IMR-90 (cell line): ENCODE measurements at regions not wholly inside any gene's neighbourhood (a gene's known extent, or its start where the extent isn't known, plus 50 kb on each side); places are given as distances from the start of the nearest gene placed in this dataset.

Experiments used
- ATAC-seq: fragments of 200-7000 bp; cut with Tn5 transposase; 2 replicates; pipeline ENCODE4 v1.9.1; 2020; ENCODE audit warnings: low read depth, mild to moderate bottlenecking, moderate library complexity
- BruUV-seq: library from RNA; stranded (reverse); fragments of 400-500 nt; replicated peaks from 2 replicates; lab custom pipeline; 2021; lab: Mats Ljungman, UMichigan
- CTCF ChIA-PET: fragments of 300-600 bp; formaldehyde crosslinking; extraction: SDS; loops from one replicate; lab custom pipeline; 2021; ENCODE audit warnings: antibody characterized with exemption; lab: Yijun Ruan, JAX
- POLR2A ChIA-PET: fragments of 300-600 bp; sonication (Branson Sonifier 250); formaldehyde crosslinking; loops from one replicate; lab custom pipeline; 2022; ENCODE audit warnings: antibody characterized with exemption; ENCODE audit not compliant: unreplicated experiment; lab: Charles Lee
- DNase-seq: peaks from one replicate; pipeline ENCODE4 v3.0.0; 2013
- H2AFZ ChIP-seq: replicated peaks from 2 replicates; pipeline ENCODE3; 2013; ENCODE audit warnings: low read length, mild to moderate bottlenecking; ENCODE audit not compliant: poor library complexity
- H2AK5ac ChIP-seq: 2 replicates; pipeline ENCODE4 v1.6.1; 2013; ENCODE audit warnings: low read depth, low read length, inconsistent platforms
- H2AK9ac ChIP-seq: replicated peaks from 2 replicates; pipeline ENCODE3; 2013; ENCODE audit warnings: mild to moderate bottlenecking, low read depth, low read length, moderate library complexity; ENCODE audit not compliant: poor library complexity
- H2BK120ac ChIP-seq: 2 replicates; pipeline ENCODE4 v1.6.1; 2013; ENCODE audit warnings: low read depth, low read length, inconsistent platforms
- H2BK15ac ChIP-seq: 3 replicates; pipeline ENCODE4 v1.6.1; 2013; ENCODE audit warnings: low read depth, low read length, inconsistent platforms
- H2BK20ac ChIP-seq: 2 replicates; pipeline ENCODE4 v1.6.1; 2013; ENCODE audit warnings: low read depth, mild to moderate bottlenecking, inconsistent platforms, low read length, moderate library complexity
- H2BK5ac ChIP-seq: 2 replicates; pipeline ENCODE4 v1.6.1; 2013; ENCODE audit warnings: mild to moderate bottlenecking, low read depth, low read length, inconsistent platforms; ENCODE audit not compliant: poor library complexity, severe bottlenecking
- H3K14ac ChIP-seq: replicated peaks from 2 replicates; pipeline ENCODE4 v1.6.1; 2013; ENCODE audit warnings: low read depth, low read length, inconsistent platforms
- H3K18ac ChIP-seq: 2 replicates; pipeline ENCODE4 v1.6.1; 2013; ENCODE audit warnings: low read depth, low read length, control low read depth
- H3K23ac ChIP-seq: 2 replicates; pipeline ENCODE4 v1.6.1; 2013; ENCODE audit warnings: low read depth, low read length, inconsistent platforms
- H3K27ac ChIP-seq: 2 replicates; pipeline ENCODE4 v1.5.1; 2013; ENCODE audit warnings: mild to moderate bottlenecking, control low read depth, low read length; ENCODE audit not compliant: insufficient read depth
- H3K27me3 ChIP-seq: 2 replicates; pipeline ENCODE4 v1.6.1; 2013; ENCODE audit warnings: low read length; ENCODE audit not compliant: control insufficient read depth, insufficient read depth
- H3K36me3 ChIP-seq: 2 replicates; pipeline ENCODE4 v1.6.1; 2013; ENCODE audit warnings: low read length, mixed read lengths; ENCODE audit not compliant: control insufficient read depth, insufficient read depth
- H3K4ac ChIP-seq: 2 replicates; pipeline ENCODE4 v1.6.1; 2013; ENCODE audit warnings: low read depth, low read length, inconsistent platforms
- H3K4me1 ChIP-seq: 2 replicates; pipeline ENCODE4 v1.6.1; 2013; ENCODE audit warnings: low read length, mixed read lengths; ENCODE audit not compliant: control insufficient read depth, insufficient read depth
- H3K4me2 ChIP-seq: 2 replicates; pipeline ENCODE4 v1.6.1; 2013; ENCODE audit warnings: low read depth, mild to moderate bottlenecking, control low read depth, low read length, moderate library complexity
- H3K4me3 ChIP-seq: 2 replicates; pipeline ENCODE4 v1.5.1; 2013; ENCODE audit warnings: low read depth, mild to moderate bottlenecking, control low read depth, low read length, moderate library complexity; ENCODE audit not compliant: insufficient read depth
- H3K56ac ChIP-seq: 2 replicates; pipeline ENCODE4 v1.6.1; 2013; ENCODE audit warnings: low read length, inconsistent platforms; ENCODE audit not compliant: insufficient read depth; ENCODE audit errors: extremely low read depth
- H3K79me1 ChIP-seq, 2 experiments: 2 replicates each; pipeline ENCODE4 v1.6.1; 2013; ENCODE audit warnings: low read length in 2 of 2, inconsistent platforms in 1 of 2, low read depth in 1 of 2
- H3K9ac ChIP-seq: 2 replicates; pipeline ENCODE4 v1.6.1; 2013; ENCODE audit warnings: low read depth, low read length, control low read depth
- H3K9me1 ChIP-seq: 2 replicates; pipeline ENCODE4 v1.6.1; 2013; ENCODE audit warnings: low read length, inconsistent platforms; ENCODE audit not compliant: insufficient read depth
- H3K9me3 ChIP-seq: 2 replicates; pipeline ENCODE4 v1.6.1; 2013; ENCODE audit warnings: low read length; ENCODE audit not compliant: control insufficient read depth, insufficient read depth
- H4K20me1 ChIP-seq: 2 replicates; pipeline ENCODE4 v1.6.1; 2013; ENCODE audit warnings: low read length, inconsistent platforms; ENCODE audit not compliant: insufficient read depth
- H4K5ac ChIP-seq: 2 replicates; pipeline ENCODE4 v1.6.1; 2013; ENCODE audit warnings: mild to moderate bottlenecking, low read depth, low read length, control low read depth
- H4K8ac ChIP-seq, 2 experiments: 2 replicates each; pipeline ENCODE4 v1.6.1; 2013; ENCODE audit warnings: low read depth in 2 of 2, low read length in 2 of 2, control low read depth in 1 of 2, inconsistent platforms in 1 of 2
- H4K91ac ChIP-seq: 2 replicates; pipeline ENCODE4 v1.6.1; 2013; ENCODE audit warnings: low read depth, low read length, inconsistent platforms; ENCODE audit not compliant: insufficient read depth
- BHLHE40 ChIP-seq: fragments of 150-350 bp; IDR thresholded peaks from 2 replicates; pipeline ENCODE4 v1.6.1; 2016; ENCODE audit warnings: mild to moderate bottlenecking, low read depth, low read length
- CHD1 ChIP-seq: IDR thresholded peaks from 2 replicates; pipeline ENCODE4 v1.6.1; 2012; ENCODE audit warnings: low read depth, low read length, improper control_type of control experiment
- WGBS, 2 experiments: methylation state at CpG; one replicate each; pipeline versions ENCODE4 v1.1.5 to v1.1.7; 2013; ENCODE audit warnings: missing lambda C conversion rate in 2 of 2; ENCODE audit not compliant: insufficient read length in 1 of 2; ENCODE audit errors: extremely low coverage in 2 of 2; 5-methylcytosine and 5-hydroxymethylcytosine counted together
- dilution Hi-C: fragments of 300-500 bp; cut with HindIII; formaldehyde crosslinking; loops from one replicate; pipeline ENCODE4 v1.14.3; 2018; ENCODE audit warnings: low sequenced_read_pairs; ENCODE audit not compliant: unreplicated experiment
- in situ Hi-C: fragments of 300-500 bp; cut with MboI; formaldehyde crosslinking; loops from 3 replicates; pipeline ENCODE4 v1.14.3; 2019; ENCODE audit warnings: low sequenced_read_pairs, inconsistent platforms, mixed read lengths
- intact Hi-C: fragments of 100-400 bp; cut with micrococcal nuclease; formaldehyde crosslinking; loops from 2 replicates; pipeline ENCODE4 v1.10.0; 2022
- TF ChIP-seq, protein P1 (sequence below): fragments of 150-350 bp; IDR thresholded peaks from 2 replicates; pipeline ENCODE4 v1.6.1; 2016; ENCODE audit warnings: low read depth, mild to moderate bottlenecking, low read length, moderate library complexity, borderline replicate concordance

DNA sequence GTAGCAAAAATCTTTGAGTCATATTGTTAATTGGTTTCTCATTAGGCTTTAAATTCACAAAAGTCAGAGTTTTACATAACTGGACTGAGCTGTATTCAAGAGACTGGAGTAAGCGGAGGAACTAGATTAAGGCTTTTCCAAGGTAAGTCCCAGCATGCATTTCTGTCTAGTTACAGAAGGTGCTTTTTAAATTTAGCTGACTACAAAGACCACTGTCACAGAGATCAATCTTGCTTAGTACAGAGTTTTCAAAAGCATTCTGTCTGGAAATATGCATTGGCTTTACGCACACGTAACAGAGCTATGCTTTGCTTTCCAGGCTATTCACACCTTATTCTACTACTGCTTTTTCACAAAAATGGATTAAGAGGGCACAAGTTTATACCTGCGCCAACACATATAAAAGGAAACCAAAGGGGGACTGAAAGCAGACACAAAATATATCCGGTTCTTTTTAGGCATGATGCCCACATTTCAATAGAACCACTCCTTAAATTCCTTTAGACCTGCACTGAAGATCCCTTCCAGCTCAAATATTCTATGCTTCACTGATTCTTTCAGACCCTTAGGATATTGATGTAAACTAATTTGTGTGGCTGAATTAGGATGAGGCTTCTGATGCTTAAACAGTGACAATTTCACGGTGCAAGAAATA is 560.7 kb upstream of the CRIM1 start:
- H3K27me3 ChIP-seq = no peaks in the 10 kb centered on the region
- H2AK9ac ChIP-seq = no peak overlapping the region
- DNase-seq = no peak
- no peak overlapping the region for H4K91ac ChIP-seq
- no peaks in the 10 kb centered on the region for H3K36me3 ChIP-seq
- no peak for TF ChIP-seq CHD1
- TF ChIP-seq BHLHE40 = no peak
- TF ChIP-seq, protein P1, sequence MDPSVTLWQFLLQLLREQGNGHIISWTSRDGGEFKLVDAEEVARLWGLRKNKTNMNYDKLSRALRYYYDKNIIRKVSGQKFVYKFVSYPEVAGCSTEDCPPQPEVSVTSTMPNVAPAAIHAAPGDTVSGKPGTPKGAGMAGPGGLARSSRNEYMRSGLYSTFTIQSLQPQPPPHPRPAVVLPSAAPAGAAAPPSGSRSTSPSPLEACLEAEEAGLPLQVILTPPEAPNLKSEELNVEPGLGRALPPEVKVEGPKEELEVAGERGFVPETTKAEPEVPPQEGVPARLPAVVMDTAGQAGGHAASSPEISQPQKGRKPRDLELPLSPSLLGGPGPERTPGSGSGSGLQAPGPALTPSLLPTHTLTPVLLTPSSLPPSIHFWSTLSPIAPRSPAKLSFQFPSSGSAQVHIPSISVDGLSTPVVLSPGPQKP = no peak
- H3K4me1 ChIP-seq = no peaks in the 10 kb centered on the region
- no peak overlapping the region for H3K56ac ChIP-seq
- no peak overlapping the region for H2BK5ac ChIP-seq
- no TSS peak for BruUV-seq
- no peak overlapping the region for H3K23ac ChIP-seq
- intact Hi-C loops (no loop called here), dilution Hi-C loops (no loop called here), in situ Hi-C loops (no loop called here)
- H2AFZ ChIP-seq = no peak overlapping the region
- H2BK120ac ChIP-seq = no peak overlapping the region
- no peak overlapping the region for H4K5ac ChIP-seq
- ATAC-seq = no peak
- no peak overlapping the region for H2BK15ac ChIP-seq
- H3K18ac ChIP-seq = no peak overlapping the region
- H2AK5ac ChIP-seq = no peak overlapping the region
- H3K4ac ChIP-seq = no peak overlapping the region
- POLR2A ChIA-PET = no interaction called here
- H4K8ac ChIP-seq = no peak overlapping the region
- no peaks in the 10 kb centered on the region for H4K20me1 ChIP-seq
- no peak overlapping the region for H3K4me3 ChIP-seq
- H3K9ac ChIP-seq = no peak overlapping the region
- no peak overlapping the region for H3K4me2 ChIP-seq
- WGBS, 2 experiments = no CpG with 5 or more reads among the region's 6 CpGs
- H3K14ac ChIP-seq = no peak overlapping the region
- no peaks in the 10 kb centered on the region for H3K79me1 ChIP-seq
- CTCF ChIA-PET = no interaction called here
- no peak overlapping the region for H3K27ac ChIP-seq
- H3K9me1 ChIP-seq = no peaks in the 10 kb centered on the region
- peaks cover 2% of the 10 kb centered on the region; the same call in 1 of the 2 replicates for H3K9me3 ChIP-seq
- H2BK20ac ChIP-seq = no peak overlapping the region
